GM18502 (cell line): ENCODE measurements at regions not wholly inside any gene's neighbourhood (a gene's known extent, or its start where the extent isn't known, plus 50 kb on each side); places are given as distances from the start of the nearest gene placed in this dataset.

Experiments
- ATAC-seq: cut with Tn5 transposase; IDR thresholded peaks from one replicate; pipeline ENCODE4 v1.9.1; 2021; ENCODE audit warnings: mild to moderate bottlenecking; ENCODE audit not compliant: unreplicated experiment, poor library complexity

- no peak for ATAC-seq
Measured at GRCh38 chr18:68532328-68532885, 182.5 kb downstream of the TMX3 start.

- ATAC-seq: no peak
Measured at GRCh38 chr18:68525091-68525490, 189.8 kb downstream of the TMX3 start.

GRCh38 chr18:68520406-68521075, 194.4 kb downstream of the TMX3 start:
- peak; percentile 68 for ATAC-seq

GRCh38 chr18:68519336-68519735, 195.6 kb downstream of the TMX3 start:
- ATAC-seq: no peak

GRCh38 chr18:68509902-68510301, 205.0 kb downstream of the TMX3 start:
- no peak for ATAC-seq

- no peak for ATAC-seq
Measured at GRCh38 chr18:68507781-68508180, 207.1 kb downstream of the TMX3 start.

- ATAC-seq: no peak
Measured at GRCh38 chr18:68505178-68505574, 209.7 kb downstream of the TMX3 start.

GRCh38 chr18:68504441-68505177, 210.3 kb downstream of the TMX3 start:
- ATAC-seq: no peak

GRCh38 chr18:68500556-68500955, 214.4 kb downstream of the TMX3 start:
- no peak for ATAC-seq

GRCh38 chr18:68499141-68499540, 215.8 kb downstream of the TMX3 start:
- ATAC-seq: no peak

- no peak for ATAC-seq
Measured at GRCh38 chr18:68498636-68499035, 216.3 kb downstream of the TMX3 start.

- ATAC-seq: no peak
Measured at GRCh38 chr18:68498185-68498584, 216.7 kb downstream of the TMX3 start.

GRCh38 chr18:68494802-68495581, 219.9 kb downstream of the TMX3 start:
- ATAC-seq: no peak

- ATAC-seq: no peak
Measured at GRCh38 chr18:68489013-68489792, 225.7 kb downstream of the TMX3 start.

- ATAC-seq: no peak
Measured at GRCh38 chr18:68484241-68484640, 230.7 kb downstream of the TMX3 start.

GRCh38 chr18:68482815-68483214, 232.1 kb downstream of the TMX3 start:
- ATAC-seq: peak; percentile 62

- no peak for ATAC-seq
Measured at GRCh38 chr18:68480196-68480595, 234.7 kb downstream of the TMX3 start.

- ATAC-seq: peak; percentile 38
Measured at GRCh38 chr18:68478246-68478645, 236.7 kb downstream of the TMX3 start.

GRCh38 chr18:68475883-68476282, 239.0 kb downstream of the TMX3 start:
- no peak for ATAC-seq

GRCh38 chr18:68472701-68473295, 242.1 kb downstream of the TMX3 start:
- ATAC-seq: no peak
